Brain microvascular endothelial cell (primary cell): ENCODE measurements at regions not wholly inside any gene's neighbourhood (a gene's known extent, or its start where the extent isn't known, plus 50 kb on each side); places are given as distances from the start of the nearest gene placed in this dataset.

Experiments used
- DNase-seq: peaks from one replicate; pipeline ENCODE4 v3.0.0-alpha.2; 2020
- H3K27ac ChIP-seq: fragments of 250-450 bp; sonication (Bioruptor Pico); 2 replicates; pipeline ENCODE4 v1.5.1; 2020; ENCODE audit warnings: mild to moderate bottlenecking, moderate library complexity
- H3K27me3 ChIP-seq: fragments of 250-450 bp; sonication (Bioruptor Pico); replicated peaks from 2 replicates; pipeline ENCODE4 v1.5.1; 2020; ENCODE audit warnings: mild to moderate bottlenecking
- H3K36me3 ChIP-seq: fragments of 250-450 bp; sonication (Bioruptor Pico); replicated peaks from 2 replicates; pipeline ENCODE4 v1.5.1; 2020; ENCODE audit warnings: mild to moderate bottlenecking
- H3K4me3 ChIP-seq: 2 replicates; pipeline ENCODE4 v1.5.1; 2011; ENCODE audit warnings: low read depth, mild to moderate bottlenecking, control low read depth, low read length, moderate library complexity
- in situ Hi-C: cut with HindIII; loops from 2 replicates; pipeline ENCODE4 v1.10.0; 2017; ENCODE audit warnings: low sequenced_read_pairs, low pct_ligation_motif_present
- TF ChIP-seq, protein P1 (sequence below): IDR thresholded peaks from 2 replicates; pipeline ENCODE4 v1.5.1; 2011; ENCODE audit warnings: low read depth, mild to moderate bottlenecking, moderate library complexity, low read length, control low read depth, inconsistent platforms; ENCODE audit errors: missing control alignments

DNA sequence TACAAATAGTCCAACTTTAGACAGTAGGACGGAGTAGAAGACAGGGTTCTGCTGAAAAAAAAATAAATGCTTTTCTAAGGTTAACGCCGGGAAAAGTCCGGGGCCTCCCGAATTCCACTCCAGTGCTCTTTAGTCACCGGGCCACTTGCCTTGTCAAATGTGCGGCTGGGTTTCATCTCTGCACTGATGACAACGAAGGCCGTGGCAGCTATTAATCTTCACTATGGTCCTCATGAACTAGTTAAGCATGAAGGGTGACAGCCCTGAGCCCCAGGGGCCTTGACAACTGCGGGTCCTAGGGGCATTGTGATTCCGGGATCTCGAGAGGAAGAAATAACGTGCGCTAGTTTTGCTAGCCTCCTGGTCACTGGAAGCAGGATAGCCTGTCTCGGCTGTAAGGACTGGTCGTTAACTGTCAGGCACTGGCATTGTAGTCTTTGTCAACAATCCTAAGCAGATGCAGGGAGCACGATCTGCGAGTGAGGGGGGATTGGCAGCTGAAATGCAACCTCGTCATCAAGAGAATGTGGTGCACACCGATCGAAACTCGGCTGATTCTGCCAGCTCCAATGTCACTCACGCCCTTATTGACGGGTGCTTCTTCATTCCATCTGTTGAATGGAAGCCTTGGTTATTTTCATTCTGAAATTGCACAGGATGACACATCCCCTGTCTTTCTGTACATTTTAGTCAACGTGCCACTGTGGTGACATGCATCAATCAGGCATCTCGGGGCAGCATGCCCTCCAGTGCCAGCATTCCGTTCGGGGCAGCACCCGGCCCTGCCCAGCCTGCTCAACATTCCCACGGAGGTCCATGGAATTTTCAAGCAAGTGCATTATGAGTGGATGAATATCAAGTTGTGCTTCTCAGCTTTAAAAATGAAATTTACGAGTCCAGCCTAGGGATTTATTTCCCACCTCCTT is 51.6 kb upstream of the MGMT start:
- in situ Hi-C loops = no loop called here
- TF ChIP-seq, protein P1, sequence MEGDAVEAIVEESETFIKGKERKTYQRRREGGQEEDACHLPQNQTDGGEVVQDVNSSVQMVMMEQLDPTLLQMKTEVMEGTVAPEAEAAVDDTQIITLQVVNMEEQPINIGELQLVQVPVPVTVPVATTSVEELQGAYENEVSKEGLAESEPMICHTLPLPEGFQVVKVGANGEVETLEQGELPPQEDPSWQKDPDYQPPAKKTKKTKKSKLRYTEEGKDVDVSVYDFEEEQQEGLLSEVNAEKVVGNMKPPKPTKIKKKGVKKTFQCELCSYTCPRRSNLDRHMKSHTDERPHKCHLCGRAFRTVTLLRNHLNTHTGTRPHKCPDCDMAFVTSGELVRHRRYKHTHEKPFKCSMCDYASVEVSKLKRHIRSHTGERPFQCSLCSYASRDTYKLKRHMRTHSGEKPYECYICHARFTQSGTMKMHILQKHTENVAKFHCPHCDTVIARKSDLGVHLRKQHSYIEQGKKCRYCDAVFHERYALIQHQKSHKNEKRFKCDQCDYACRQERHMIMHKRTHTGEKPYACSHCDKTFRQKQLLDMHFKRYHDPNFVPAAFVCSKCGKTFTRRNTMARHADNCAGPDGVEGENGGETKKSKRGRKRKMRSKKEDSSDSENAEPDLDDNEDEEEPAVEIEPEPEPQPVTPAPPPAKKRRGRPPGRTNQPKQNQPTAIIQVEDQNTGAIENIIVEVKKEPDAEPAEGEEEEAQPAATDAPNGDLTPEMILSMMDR = no peak
- H3K27me3 ChIP-seq = no peaks in the 10 kb centered on the region

DNA sequence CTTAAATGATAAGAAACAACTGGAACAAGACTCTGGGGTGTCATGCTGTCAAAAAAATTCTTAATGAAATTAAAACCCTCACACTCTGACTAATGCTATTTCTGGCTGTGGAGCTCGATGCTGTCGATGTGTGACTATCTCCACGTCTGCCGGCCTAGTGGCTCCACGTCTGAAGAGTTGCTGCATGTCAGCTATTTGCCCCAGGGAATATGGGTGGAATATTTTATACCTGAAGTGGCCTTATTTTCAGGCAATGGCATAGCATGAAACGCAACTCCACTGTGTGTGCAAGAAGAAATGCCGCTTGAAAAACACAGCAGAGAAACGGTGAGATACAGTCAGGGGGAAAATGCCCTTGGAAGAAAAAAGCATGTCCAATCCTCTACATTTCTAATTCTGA is 50.9 kb upstream of the MGMT start:
- no peak overlapping the region for H3K4me3 ChIP-seq
- no peak overlapping the region for H3K27ac ChIP-seq
- no peak for DNase-seq
- in situ Hi-C loops = no loop called here
- H3K27me3 ChIP-seq = no peaks in the 10 kb centered on the region
- TF ChIP-seq, protein P1 = no peak
- no peaks in the 10 kb centered on the region for H3K36me3 ChIP-seq

More for the DNA sequence above, 51.6 kb upstream of the MGMT start:
- no peak for DNase-seq
- H3K4me3 ChIP-seq = no peak overlapping the region
- H3K36me3 ChIP-seq = no peaks in the 10 kb centered on the region
- H3K27ac ChIP-seq = no peak overlapping the region

DNA sequence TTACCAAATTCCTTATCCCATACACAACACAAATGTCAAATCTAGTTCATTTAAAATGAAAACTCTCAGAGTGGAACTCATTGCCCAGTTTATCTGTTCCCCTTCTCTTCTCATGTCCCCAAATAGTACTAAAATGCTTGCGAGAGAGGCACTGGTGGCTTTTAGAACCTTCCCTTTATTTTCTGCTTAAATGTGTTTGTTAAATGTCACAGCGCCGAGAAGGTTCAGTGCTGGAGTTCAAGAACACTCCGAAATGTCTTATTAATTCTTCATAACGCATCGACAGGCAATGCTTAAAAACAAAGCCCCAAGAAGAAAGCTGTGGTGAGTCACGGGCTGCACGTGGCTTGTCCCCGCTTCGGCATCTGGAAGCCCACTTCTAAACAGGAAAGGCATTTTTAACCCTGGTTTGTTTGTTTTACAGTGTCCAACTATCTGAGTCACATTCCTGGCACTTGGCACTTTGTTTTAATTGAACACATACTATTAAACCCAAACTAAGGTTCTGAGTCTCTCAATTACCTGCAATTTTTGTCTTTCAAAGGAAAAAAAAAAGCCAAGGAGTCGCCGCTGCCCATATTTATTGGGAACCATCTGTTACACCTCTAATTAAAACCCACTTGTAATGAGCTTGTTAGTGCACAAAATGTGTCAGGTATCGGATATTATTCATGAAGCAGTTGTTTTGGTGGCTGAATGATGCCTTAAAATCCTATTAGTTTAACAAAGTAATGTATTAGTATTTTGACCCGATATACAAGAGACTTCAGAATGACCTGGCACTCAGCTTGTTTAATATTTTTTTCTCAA is 49.9 kb upstream of the MGMT start:
- in situ Hi-C loops = no loop called here
- TF ChIP-seq, protein P1 = no peak
- H3K27me3 ChIP-seq = no peaks in the 10 kb centered on the region
- no peak for DNase-seq
- no peak overlapping the region for H3K4me3 ChIP-seq
- no peaks in the 10 kb centered on the region for H3K36me3 ChIP-seq
- no peak overlapping the region for H3K27ac ChIP-seq
